Transverse colon (tissue), 4 donors: ENCODE measurements at regions not wholly inside any gene's neighbourhood (a gene's known extent, or its start where the extent isn't known, plus 50 kb on each side); places are given as distances from the start of the nearest gene placed in this dataset.

Experiments
- DNase-seq: peaks from one replicate; pipeline ENCODE4 v3.0.0-alpha.2; 2019
- H3K27ac ChIP-seq, 4 donors: fragments of 200-600 bp; sonication (generic); 2 replicates each; pipeline ENCODE4 v1.5.1; 2016 to 2018; ENCODE audit warnings: inconsistent platforms in 4 of 4
- H3K27me3 ChIP-seq: fragments of 200-600 bp; sonication (generic); 2 replicates; pipeline ENCODE4 v1.5.1; 2017; ENCODE audit warnings: inconsistent platforms
- H3K36me3 ChIP-seq, 4 donors: fragments of 200-600 bp; sonication (generic); 2 replicates each; pipeline ENCODE4 v1.5.1; 2017 to 2019; ENCODE audit warnings: inconsistent platforms in 4 of 4
- H3K4me1 ChIP-seq, 4 donors: fragments of 200-600 bp; sonication (generic); 2 replicates each; pipeline ENCODE4 v1.5.1; 2017 to 2020; ENCODE audit warnings: inconsistent platforms in 4 of 4
- H3K4me3 ChIP-seq, 4 donors: fragments of 200-600 bp; sonication (generic); 1 replicate in 1 of 4; 2 replicates in 3 of 4; pipeline versions ENCODE4 v1.5.1 to v1.6.1; 2017 to 2019; ENCODE audit warnings: inconsistent platforms in 4 of 4
- H3K9me3 ChIP-seq, 2 donors: fragments of 200-600 bp; sonication (generic); 2 replicates each; pipeline ENCODE4 v1.5.1; 2017 to 2019; ENCODE audit warnings: inconsistent platforms in 2 of 2
- EP300 ChIP-seq: sonication (generic); formaldehyde crosslinking; IDR thresholded peaks from one replicate; pipeline ENCODE4 v1.6.1; 2017; ENCODE audit warnings: antibody characterized with exemption, low read depth
- POLR2A ChIP-seq: fragments of 450-650 bp; IDR thresholded peaks from one replicate; pipeline ENCODE4 v1.6.1; 2016; ENCODE audit warnings: antibody characterized with exemption, mild to moderate bottlenecking, moderate library complexity
- POLR2AphosphoS5 ChIP-seq, 3 donors: sonication (generic); formaldehyde crosslinking; IDR thresholded peaks; one replicate each; pipeline ENCODE4 v1.6.1; 2016; ENCODE audit warnings: antibody characterized with exemption in 3 of 3
- WGBS, 2 donors: methylation state at CpG; one replicate each; pipeline ENCODE4 v1.1.5; 2018; ENCODE audit warnings: low coverage in 1 of 2; 5-methylcytosine and 5-hydroxymethylcytosine counted together
- in situ Hi-C, 4 donors: fragments of 200-750 bp; cut with MboI; loops; one replicate each; pipeline versions ENCODE4 v1.15.0 to v1.15.1; 2017; ENCODE audit warnings: low sequenced_read_pairs in 3 of 4, low pct_ligation_motif_present in 1 of 4, low pct_unique_long_range_greater_than_20kb in 1 of 4
- intact Hi-C: fragments of 100-400 bp; cut with DNase I; formaldehyde crosslinking; loops from one replicate; pipeline ENCODE4 v1.15.1; 2023; ENCODE audit warnings: low total_unique reads
- TF ChIP-seq, protein P1 (sequence below), 5 experiments: fragments of 200-600 bp in 3 of 5; fragments of 450-650 bp in 2 of 5; sonication (generic) in 3 of 5; IDR thresholded peaks; 1 replicate in 2 of 5; 2 replicates in 3 of 5; pipeline ENCODE4 v1.5.1; 2016 to 2017; ENCODE audit warnings: antibody characterized with exemption in 5 of 5, inconsistent platforms in 3 of 5, mild to moderate bottlenecking in 2 of 5, moderate library complexity in 1 of 5

DNA sequence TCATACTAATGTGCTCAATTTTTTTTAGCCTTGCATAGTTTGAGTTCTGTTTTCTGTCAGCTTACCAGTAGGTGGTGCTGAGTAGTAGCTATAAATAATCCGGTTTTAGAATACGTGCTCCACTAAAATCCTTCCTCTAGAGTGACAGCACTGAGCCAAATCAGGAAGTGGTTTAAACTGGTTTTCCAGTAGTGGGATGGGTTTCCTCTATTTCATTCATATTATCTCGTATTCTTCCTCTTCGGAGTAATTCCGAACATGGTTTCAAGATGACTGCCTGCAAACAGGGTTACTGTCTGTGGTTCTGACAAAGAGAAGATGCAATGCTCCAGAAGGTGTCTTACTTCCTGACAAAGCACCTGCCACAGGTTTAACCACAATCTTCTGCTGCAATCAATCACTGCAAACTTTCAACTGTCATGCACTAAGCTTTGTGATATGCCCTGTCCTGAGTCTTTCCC lies 496.9 kb upstream of the VRK2 start:
- TF ChIP-seq, protein P1, sequence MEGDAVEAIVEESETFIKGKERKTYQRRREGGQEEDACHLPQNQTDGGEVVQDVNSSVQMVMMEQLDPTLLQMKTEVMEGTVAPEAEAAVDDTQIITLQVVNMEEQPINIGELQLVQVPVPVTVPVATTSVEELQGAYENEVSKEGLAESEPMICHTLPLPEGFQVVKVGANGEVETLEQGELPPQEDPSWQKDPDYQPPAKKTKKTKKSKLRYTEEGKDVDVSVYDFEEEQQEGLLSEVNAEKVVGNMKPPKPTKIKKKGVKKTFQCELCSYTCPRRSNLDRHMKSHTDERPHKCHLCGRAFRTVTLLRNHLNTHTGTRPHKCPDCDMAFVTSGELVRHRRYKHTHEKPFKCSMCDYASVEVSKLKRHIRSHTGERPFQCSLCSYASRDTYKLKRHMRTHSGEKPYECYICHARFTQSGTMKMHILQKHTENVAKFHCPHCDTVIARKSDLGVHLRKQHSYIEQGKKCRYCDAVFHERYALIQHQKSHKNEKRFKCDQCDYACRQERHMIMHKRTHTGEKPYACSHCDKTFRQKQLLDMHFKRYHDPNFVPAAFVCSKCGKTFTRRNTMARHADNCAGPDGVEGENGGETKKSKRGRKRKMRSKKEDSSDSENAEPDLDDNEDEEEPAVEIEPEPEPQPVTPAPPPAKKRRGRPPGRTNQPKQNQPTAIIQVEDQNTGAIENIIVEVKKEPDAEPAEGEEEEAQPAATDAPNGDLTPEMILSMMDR (IDR thresholded peaks at IDR 0.05), result no peak
- no peak for TF ChIP-seq POLR2A
- no peak for TF ChIP-seq EP300
- no peak for TF ChIP-seq POLR2AphosphoS5 (IDR thresholded peaks at IDR 0.05)
- Histone ChIP-seq H3K4me3 (no peak overlapping the region), H3K36me3 (no peaks in the 10 kb centered on the region), H3K9me3 (no peaks in the 10 kb centered on the region), H3K4me1 (no peaks in the 10 kb centered on the region), H3K27ac (no peak overlapping the region), H3K27me3 (no peaks in the 10 kb centered on the region)
- 40 to 42% methylated on average over 5 of the region's 5 CpGs for WGBS, 2 donors
- in situ Hi-C loops (no loop called here), intact Hi-C loops (no loop called here)
- no peak for DNase-seq

DNA sequence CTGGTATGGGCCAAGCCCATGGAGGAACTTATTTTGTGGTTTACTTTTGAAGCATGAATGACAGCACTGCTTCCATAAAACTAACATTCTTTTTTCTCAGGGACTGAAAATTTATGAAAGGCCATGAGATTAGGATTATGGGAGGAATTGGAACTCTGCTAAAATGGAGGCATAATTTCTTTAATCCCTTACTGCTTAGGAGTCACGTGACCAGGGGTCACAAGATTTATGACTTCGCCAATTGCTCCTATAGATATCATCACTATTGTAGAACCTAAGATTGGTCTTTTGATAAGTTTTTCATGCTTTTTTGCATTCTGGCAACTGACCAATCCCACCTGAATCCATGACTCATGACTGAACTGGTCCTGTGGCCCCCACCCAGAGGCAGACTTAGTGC lies 495.7 kb upstream of the VRK2 start:
- no peak for DNase-seq
- Histone ChIP-seq H3K9me3 (no peaks in the 10 kb centered on the region), H3K27ac (no peak overlapping the region), H3K4me1 (no peaks in the 10 kb centered on the region), H3K36me3 (no peaks in the 10 kb centered on the region), H3K27me3 (no peaks in the 10 kb centered on the region), H3K4me3 (no peak overlapping the region)
- TF ChIP-seq POLR2A (no peak), EP300 (no peak), POLR2AphosphoS5 (IDR thresholded peaks at IDR 0.05) (no peak)
- TF ChIP-seq, protein P1 (IDR thresholded peaks at IDR 0.05), result no peak
- 29 to 32% methylated on average over 2 of the region's 2 CpGs for WGBS, 2 donors
- in situ Hi-C loops (no loop called here), intact Hi-C loops (no loop called here)

DNA sequence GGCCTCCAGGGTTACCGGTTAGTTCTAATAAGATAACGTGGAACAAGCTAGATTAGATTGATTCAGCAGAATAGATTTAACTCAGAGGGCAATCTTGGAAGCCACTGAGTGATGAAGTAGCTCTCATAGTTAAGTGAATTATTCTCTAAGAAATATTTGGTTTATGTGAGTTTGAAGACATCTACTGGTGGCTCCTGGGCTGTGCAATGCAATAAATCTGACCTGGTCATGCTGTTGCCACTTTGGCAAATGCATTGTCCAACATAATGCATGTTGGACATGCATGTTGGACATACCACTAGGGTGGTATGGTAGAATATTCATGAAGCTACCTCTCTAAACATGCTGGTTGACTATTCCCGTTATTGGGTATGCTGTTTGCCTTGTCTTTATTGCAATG lies 493.7 kb upstream of the VRK2 start:
- no peaks in the 10 kb centered on the region for H3K36me3 ChIP-seq
- intact Hi-C loops, result no loop called here
- no peaks in the 10 kb centered on the region for H3K27me3 ChIP-seq
- in situ Hi-C loops, result no loop called here
- whole genome bisulfite sequencing, 2 donors, result 84% methylated on average over 2 to 3 of the region's 3 CpGs
- TF ChIP-seq, protein P1 (IDR thresholded peaks at IDR 0.05), result no peak
- TF ChIP-seq POLR2AphosphoS5 (IDR thresholded peaks at IDR 0.05), result no peak
- no peak for TF ChIP-seq POLR2A
- no peak for TF ChIP-seq EP300
- H3K4me1 ChIP-seq, result no peaks in the 10 kb centered on the region
- DNase-seq, result no peak
- H3K27ac ChIP-seq, result no peak overlapping the region
- H3K9me3 ChIP-seq, result no peaks in the 10 kb centered on the region
- no peak overlapping the region for H3K4me3 ChIP-seq

DNA sequence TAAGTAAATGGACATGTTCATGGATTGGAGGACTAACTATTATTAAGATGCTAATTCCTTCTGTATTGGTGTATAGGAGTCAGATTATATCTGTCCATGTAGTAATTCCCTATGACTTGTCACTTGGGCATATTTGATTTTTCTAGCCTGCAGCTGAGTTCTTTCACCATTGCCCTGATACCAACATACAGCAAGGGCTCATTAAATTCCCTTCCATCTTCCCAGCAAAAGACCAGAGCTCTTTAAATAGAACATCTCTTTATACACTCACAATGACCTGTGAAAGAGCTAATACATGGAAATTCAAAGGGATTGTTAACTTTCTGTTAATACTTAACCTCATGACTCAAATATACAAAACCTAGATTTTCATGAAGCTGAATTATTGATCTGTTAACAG lies 492.3 kb upstream of the VRK2 start:
- no peaks in the 10 kb centered on the region for H3K36me3 ChIP-seq
- H3K4me3 ChIP-seq, result no peak overlapping the region
- H3K9me3 ChIP-seq, result no peaks in the 10 kb centered on the region
- intact Hi-C loops (no loop called here), in situ Hi-C loops (no loop called here)
- TF ChIP-seq, protein P1 (IDR thresholded peaks at IDR 0.05), result no peak
- TF ChIP-seq POLR2AphosphoS5 (IDR thresholded peaks at IDR 0.05), result no peak
- TF ChIP-seq EP300, result no peak
- no peak for TF ChIP-seq POLR2A
- no peaks in the 10 kb centered on the region for H3K4me1 ChIP-seq
- H3K27ac ChIP-seq, result no peak overlapping the region
- DNase-seq, result no peak
- H3K27me3 ChIP-seq, result no peaks in the 10 kb centered on the region
